GM12878 (cell line): ENCODE measurements at regions not wholly inside any gene's neighbourhood (a gene's known extent, or its start where the extent isn't known, plus 50 kb on each side); places are given as distances from the start of the nearest gene placed in this dataset.

Experiments
- ATAC-seq: fragments of 200-7000 bp; cut with Tn5 transposase; 3 replicates; pipeline ENCODE4 v1.9.1; 2020; ENCODE audit warnings: mild to moderate bottlenecking, moderate library complexity
- BruUV-seq: library from RNA; stranded (reverse); fragments of 400-500 nt; replicated peaks from 2 replicates; lab custom pipeline; 2021; lab: Mats Ljungman, UMichigan
- CTCF ChIA-PET: fragments of 300-600 bp; sonication (Branson Sonifier 250); formaldehyde crosslinking; extraction: SDS; loops from one replicate; lab custom pipeline; 2021; ENCODE audit warnings: inconsistent platforms; lab: Yijun Ruan, JAX
- POLR2A ChIA-PET: fragments of 350-600 bp; formaldehyde crosslinking; extraction: SDS; loops from one replicate; lab custom pipeline; 2021; ENCODE audit warnings: inconsistent platforms; lab: Charles Lee
- RAD21 ChIA-PET: fragments of 300-600 bp; sonication (Branson Sonifier 250); formaldehyde crosslinking; loops from one replicate; lab custom pipeline; 2023; ENCODE audit warnings: antibody characterized with exemption; ENCODE audit not compliant: unreplicated experiment; lab: Charles Lee
- SMC1A ChIA-PET: fragments of 300-600 bp; sonication (Branson Sonifier 250); formaldehyde crosslinking; loops from one replicate; lab custom pipeline; 2023; ENCODE audit not compliant: unreplicated experiment, uncharacterized antibody; lab: Charles Lee
- DNase-seq: peaks from one replicate; pipeline ENCODE4 v3.0.0-alpha.2; 2011; ENCODE audit warnings: low read depth, low spot score
- FAIRE-seq: peaks from 3 replicates; lab custom pipeline; 2011; peaks lifted over from hg19 to GRCh38; lab: Jason Lieb, UNC
- H2AFZ ChIP-seq: 2 replicates; pipeline ENCODE4 v1.6.0; 2011; ENCODE audit warnings: low read depth, low read length, control low read depth; ENCODE audit not compliant: control insufficient read depth
- H3K27ac ChIP-seq: 2 replicates; pipeline ENCODE4 v1.5.1; 2011; ENCODE audit warnings: control low read depth; ENCODE audit not compliant: control insufficient read depth, insufficient read depth
- H3K27me3 ChIP-seq, 2 experiments: replicated peaks in 1 of 2; 2 replicates each; pipeline versions ENCODE4 v1.6.0 to v1.6.1; 2011; ENCODE audit warnings: low read length in 1 of 2; ENCODE audit not compliant: control insufficient read depth in 2 of 2, insufficient read depth in 2 of 2
- H3K36me3 ChIP-seq, 2 experiments: 2 replicates each; pipeline ENCODE4 v1.5.1; 2011; ENCODE audit warnings: low read length in 1 of 2; ENCODE audit not compliant: control insufficient read depth in 2 of 2, insufficient read depth in 2 of 2
- H3K4me1 ChIP-seq: 2 replicates; pipeline ENCODE4 v1.6.1; 2011; ENCODE audit warnings: mild to moderate bottlenecking, low read length, moderate library complexity, mixed read lengths; ENCODE audit not compliant: control insufficient read depth, insufficient read depth
- H3K4me2 ChIP-seq: 2 replicates; pipeline ENCODE4 v1.6.0; 2011; ENCODE audit warnings: control low read depth; ENCODE audit not compliant: control insufficient read depth, insufficient read depth
- H3K4me3 ChIP-seq: fragments of 200-600 bp; sonication (generic); 2 replicates; pipeline ENCODE4 v1.5.1; 2016
- H3K79me2 ChIP-seq: 2 replicates; pipeline ENCODE4 v1.6.0; 2011; ENCODE audit warnings: low read length; ENCODE audit not compliant: control insufficient read depth, insufficient read depth
- H3K9ac ChIP-seq: 2 replicates; pipeline ENCODE4 v1.8.0; 2011; ENCODE audit warnings: low read length, control low read depth, mixed read lengths; ENCODE audit not compliant: control insufficient read depth, insufficient read depth
- H3K9me3 ChIP-seq: replicated peaks from 3 replicates; pipeline ENCODE4 v1.5.1; 2011; ENCODE audit warnings: mild to moderate bottlenecking, low read length; ENCODE audit not compliant: control insufficient read depth, insufficient read depth
- H4K20me1 ChIP-seq: 2 replicates; pipeline ENCODE4 v1.6.0; 2011; ENCODE audit not compliant: control insufficient read depth, insufficient read depth
- ATF7 ChIP-seq: fragments of 450-650 bp; IDR thresholded peaks from 2 replicates; pipeline ENCODE4 v1.6.1; 2016; ENCODE audit warnings: low read depth, mild to moderate bottlenecking
- NFYA ChIP-seq: IDR thresholded peaks from 2 replicates; pipeline ENCODE4 v1.6.1; 2011; ENCODE audit warnings: low read depth, mild to moderate bottlenecking, low read length, improper control_type of control experiment, borderline replicate concordance
- ZBTB33 ChIP-seq: fragments of 450-650 bp; IDR thresholded peaks from 2 replicates; pipeline ENCODE4 v1.6.1; 2017; ENCODE audit warnings: mild to moderate bottlenecking
- WGBS: methylation state at CpG from one replicate; pipeline ENCODE4 v1.1.6; 2016; ENCODE audit warnings: low lambda C conversion rate; ENCODE audit not compliant: insufficient replicate concordance, insufficient coverage; ENCODE audit errors: missing lambda C conversion rate; 5-methylcytosine and 5-hydroxymethylcytosine counted together
- in situ Hi-C: fragments of 300-500 bp; cut with MboI; formaldehyde crosslinking; loops from 9 replicates; pipeline ENCODE4 v1.14.3; 2018; ENCODE audit warnings: mixed read lengths
- intact Hi-C: fragments of 100-400 bp; cut with micrococcal nuclease; formaldehyde crosslinking; loops from one replicate; pipeline ENCODE4 v1.14.2; 2022; ENCODE audit not compliant: unreplicated experiment

GRCh38 chr2:842151-842803 is 108.4 kb upstream of the SNTG2 start:
- no peaks in the 10 kb centered on the region for H3K27me3 ChIP-seq
- ATAC-seq: no peak
- H3K36me3 ChIP-seq: no peaks in the 10 kb centered on the region
- H3K4me2 ChIP-seq: no peak overlapping the region
- SMC1A ChIA-PET: no interaction called here
- H3K4me3 ChIP-seq: no peak overlapping the region
- no peak for TF ChIP-seq ZBTB33
- intact Hi-C loops: no loop called here
- CTCF ChIA-PET: no interaction called here
- DNase-seq: no peak
- no peak overlapping the region for H3K27ac ChIP-seq
- no peaks in the 10 kb centered on the region for H4K20me1 ChIP-seq
- peak; percentile 57 for FAIRE-seq
- H2AFZ ChIP-seq: no peak overlapping the region
- no peak overlapping the region for H3K9ac ChIP-seq
- RAD21 ChIA-PET: no interaction called here
- H3K79me2 ChIP-seq: no peaks in the 10 kb centered on the region
- H3K4me1 ChIP-seq: no peaks in the 10 kb centered on the region
- BruUV-seq: no TSS peak
- H3K9me3 ChIP-seq: no peaks in the 10 kb centered on the region; the same call in 2 of the 3 replicates
- in situ Hi-C loops: no loop called here
- POLR2A ChIA-PET: no interaction called here
- 50% methylated on average over 16 of the region's 16 CpGs for WGBS

- no peak for DNase-seq
- Histone ChIP-seq H3K4me1 (no peaks in the 10 kb centered on the region), H2AFZ (no peak overlapping the region)
- no peak for TF ChIP-seq NFYA
- TF ChIP-seq ATF7: peak; percentile 47
- TF ChIP-seq, all 136 proteins: peak for 1
- Histone ChIP-seq H3K9me3 (no peaks in the 10 kb centered on the region), H3K36me3 (no peaks in the 10 kb centered on the region), H3K4me3 (no peak overlapping the region), H4K20me1 (no peaks in the 10 kb centered on the region), H3K4me2 (no peak overlapping the region), H3K9ac (no peak overlapping the region), H3K27me3 (no peaks in the 10 kb centered on the region), H3K79me2 (no peaks in the 10 kb centered on the region), H3K27ac (no peak overlapping the region)
- WGBS: 62% methylated on average over 5 of the region's 5 CpGs
- BruUV-seq: no TSS peak
- ChIA-PET RAD21 (no interaction called here), SMC1A (no interaction called here), CTCF (no interaction called here), POLR2A (no interaction called here)
- FAIRE-seq (no peak), ATAC-seq (no peak)
- intact Hi-C loops: no loop called here
- in situ Hi-C loops: no loop called here
These were observed 109.6 kb upstream of the SNTG2 start for GRCh38 chr2:841036-841435.
